Posterior vena cava (tissue), 2 donors: ENCODE measurements at regions not wholly inside any gene's neighbourhood (a gene's known extent, or its start where the extent isn't known, plus 50 kb on each side); places are given as distances from the start of the nearest gene placed in this dataset.

Experiments
- DNase-seq: peaks from one replicate; pipeline ENCODE4 v3.0.0-alpha.2; 2020; ENCODE audit warnings: low spot score
- intact Hi-C, 2 donors: fragments of 100-400 bp; cut with DNase I; formaldehyde crosslinking; loops; one replicate each; pipeline versions ENCODE4 v1.14.1 to v1.14.2; 2022 to 2023
- donor health status: DM: yes; HTN: yes; CAD: no.
- donor health status: DM: yes; HTN: yes; CAD: no.

GRCh38 chr14:28088125-28088524 is 678.5 kb upstream of the FOXG1 start:
- intact Hi-C loops = no loop called here
- DNase-seq = no peak

- DNase-seq = no peak
- intact Hi-C loops = loop anchor here in 1 of 2 donors (2.0 kb wide), 1 partner anchor 41 kb away; no protein-coding TSS in a partner anchor
These were observed 669.0 kb upstream of the FOXG1 start for GRCh38 chr14:28097585-28097984.

- DNase-seq = no peak
- intact Hi-C loops = no loop called here
These were observed 667.7 kb upstream of the FOXG1 start for GRCh38 chr14:28098856-28099255.

- no peak for DNase-seq
- intact Hi-C loops = no loop called here
These were observed 664.6 kb upstream of the FOXG1 start for GRCh38 chr14:28102001-28102400.

- no peak for DNase-seq
- intact Hi-C loops = no loop called here
These were observed 663.8 kb upstream of the FOXG1 start for GRCh38 chr14:28102814-28103213.

GRCh38 chr14:28113311-28113710 is 653.3 kb upstream of the FOXG1 start:
- intact Hi-C loops = no loop called here
- no peak for DNase-seq

GRCh38 chr14:28116716-28117115 is 649.9 kb upstream of the FOXG1 start:
- intact Hi-C loops = no loop called here
- no peak for DNase-seq

- intact Hi-C loops = no loop called here
- no peak for DNase-seq
These were observed 646.7 kb upstream of the FOXG1 start for GRCh38 chr14:28119849-28120248.

GRCh38 chr14:28120391-28120790 is 646.2 kb upstream of the FOXG1 start:
- intact Hi-C loops = no loop called here
- DNase-seq = no peak

GRCh38 chr14:28121512-28122297 is 644.9 kb upstream of the FOXG1 start:
- intact Hi-C loops = no loop called here
- no peak for DNase-seq

GRCh38 chr14:28130610-28131284 is 635.8 kb upstream of the FOXG1 start:
- intact Hi-C loops = no loop called here
- no peak for DNase-seq

- no peak for DNase-seq
- intact Hi-C loops = loop anchor here in 1 of 2 donors (2.0 kb wide), 1 partner anchor 42 kb away; no protein-coding TSS in a partner anchor
These were observed 628.2 kb upstream of the FOXG1 start for GRCh38 chr14:28138341-28138740.

- intact Hi-C loops = no loop called here
- no peak for DNase-seq
These were observed 624.9 kb upstream of the FOXG1 start for GRCh38 chr14:28141662-28142061.

GRCh38 chr14:28142400-28143015 is 624.1 kb upstream of the FOXG1 start:
- intact Hi-C loops = no loop called here

GRCh38 chr14:28143316-28143715 is 623.3 kb upstream of the FOXG1 start:
- DNase-seq = no peak
- intact Hi-C loops = no loop called here

More at GRCh38 chr14:28142400-28143015, 624.1 kb upstream of the FOXG1 start:
- DNase-seq = no peak

- intact Hi-C loops = no loop called here
- no peak for DNase-seq
These were observed 614.7 kb upstream of the FOXG1 start for GRCh38 chr14:28151926-28152325.

GRCh38 chr14:28152453-28153044 is 614.0 kb upstream of the FOXG1 start:
- intact Hi-C loops = no loop called here
- DNase-seq = no peak

- DNase-seq = no peak
- intact Hi-C loops = no loop called here
These were observed 609.2 kb upstream of the FOXG1 start for GRCh38 chr14:28157289-28157869.

GRCh38 chr14:28157887-28158791 is 608.4 kb upstream of the FOXG1 start:
- DNase-seq = no peak
- intact Hi-C loops = no loop called here
